ENCODE measurements at regions not wholly inside any gene's neighbourhood (a gene's known extent, or its start where the extent isn't known, plus 50 kb on each side); places are given as distances from the start of the nearest gene placed in this dataset.
"Not testable (repeated sequence)": the region's sequence is repeated elsewhere in the genome, so short reads cannot be mapped to it uniquely, and the experiment has no call there.

GRCh38 chr10:91745090-91745831 lies 53.0 kb upstream of the TNKS2 start:
- no peak for DNase-seq (ENCODE audit: low spot score)

- DNase-seq (ENCODE audit: low spot score) = no peak
Observed at GRCh38 chr10:91743465-91743864, 54.8 kb upstream of the TNKS2 start.

- DNase-seq (ENCODE audit: low spot score) = no peak
Observed at GRCh38 chr10:91742229-91742628, 56.0 kb upstream of the TNKS2 start.

GRCh38 chr10:91741356-91741755 lies 56.9 kb upstream of the TNKS2 start:
- no peak for DNase-seq (ENCODE audit: low spot score)

GRCh38 chr10:91740353-91740924 lies 57.8 kb upstream of the TNKS2 start:
- DNase-seq (ENCODE audit: low spot score) = no peak

- DNase-seq (ENCODE audit: low spot score) = not testable (repeated sequence)
Observed at GRCh38 chr10:91732265-91732664, 66.0 kb upstream of the TNKS2 start.

GRCh38 chr10:91729339-91729738 lies 68.9 kb upstream of the TNKS2 start:
- DNase-seq (ENCODE audit: low spot score) = not testable (repeated sequence)

- no peak for DNase-seq (ENCODE audit: low spot score)
Observed at GRCh38 chr10:91726355-91726754, 71.9 kb upstream of the TNKS2 start.

GRCh38 chr10:91724933-91725332 lies 73.3 kb upstream of the TNKS2 start:
- DNase-seq (ENCODE audit: low spot score) = no peak

- DNase-seq (ENCODE audit: low spot score) = no peak
Observed at GRCh38 chr10:91713461-91714072, 80.7 kb upstream of the PPP1R3C start.

GRCh38 chr10:91711885-91712680 lies 79.2 kb upstream of the PPP1R3C start:
- DNase-seq (ENCODE audit: low spot score) = no peak

- DNase-seq (ENCODE audit: low spot score) = peak; percentile 9
Observed at GRCh38 chr10:91709394-91709798, 76.5 kb upstream of the PPP1R3C start.

GRCh38 chr10:91708174-91708861 lies 75.4 kb upstream of the PPP1R3C start:
- no peak for DNase-seq (ENCODE audit: low spot score)

- no peak for DNase-seq (ENCODE audit: low spot score)
Observed at GRCh38 chr10:91707236-91707635, 74.4 kb upstream of the PPP1R3C start.

- DNase-seq (ENCODE audit: low spot score) = no peak
Observed at GRCh38 chr10:91705948-91706670, 73.2 kb upstream of the PPP1R3C start.

GRCh38 chr10:91702620-91703019 lies 69.7 kb upstream of the PPP1R3C start:
- DNase-seq (ENCODE audit: low spot score) = no peak

GRCh38 chr10:91700788-91701444 lies 68.0 kb upstream of the PPP1R3C start:
- DNase-seq (ENCODE audit: low spot score) = no peak

GRCh38 chr10:91700273-91700672 lies 67.4 kb upstream of the PPP1R3C start:
- DNase-seq (ENCODE audit: low spot score) = no peak

- DNase-seq (ENCODE audit: low spot score) = no peak
Observed at GRCh38 chr10:91698258-91698657, 65.4 kb upstream of the PPP1R3C start.

- peak; percentile 51 for DNase-seq (ENCODE audit: low spot score)
Observed at GRCh38 chr10:91694170-91694794, 61.4 kb upstream of the PPP1R3C start.
